Osteocyte (in vitro differentiated cells): ENCODE measurements at regions not wholly inside any gene's neighbourhood (a gene's known extent, or its start where the extent isn't known, plus 50 kb on each side); places are given as distances from the start of the nearest gene placed in this dataset.

Experiments used
- DNase-seq: peaks from one replicate; pipeline ENCODE4 v3.0.0; 2021; ENCODE audit warnings: mixed read lengths; ENCODE audit not compliant: unreplicated experiment; ENCODE audit errors: extremely low spot score
- H3K27ac Mint-ChIP-seq: one replicate; pipeline ENCODE4 v1.8.0; 2021; ENCODE audit warnings: mild to moderate bottlenecking, mixed read lengths; ENCODE audit not compliant: unreplicated experiment
- H3K27me3 Mint-ChIP-seq: one replicate; pipeline ENCODE4 v1.8.0; 2021; ENCODE audit warnings: mixed read lengths; ENCODE audit not compliant: unreplicated experiment
- H3K36me3 Mint-ChIP-seq: one replicate; pipeline ENCODE4 v1.8.0; 2021; ENCODE audit warnings: mixed read lengths; ENCODE audit not compliant: unreplicated experiment
- H3K4me1 Mint-ChIP-seq: one replicate; pipeline ENCODE4 v1.8.0; 2021; ENCODE audit warnings: mixed read lengths; ENCODE audit not compliant: unreplicated experiment
- H3K4me3 Mint-ChIP-seq: one replicate; pipeline ENCODE4 v1.8.0; 2021; ENCODE audit warnings: mild to moderate bottlenecking, moderate library complexity, mixed read lengths; ENCODE audit not compliant: unreplicated experiment
- H3K9me3 Mint-ChIP-seq: one replicate; pipeline ENCODE4 v1.8.0; 2021; ENCODE audit warnings: mixed read lengths; ENCODE audit not compliant: unreplicated experiment
- CTCF ChIP-seq: fragments of 200-600 bp; sonication (generic); IDR thresholded peaks from 2 replicates; pipeline ENCODE4 v1.5.0; 2021; ENCODE audit warnings: antibody characterized with exemption, mild to moderate bottlenecking, moderate library complexity

DNA sequence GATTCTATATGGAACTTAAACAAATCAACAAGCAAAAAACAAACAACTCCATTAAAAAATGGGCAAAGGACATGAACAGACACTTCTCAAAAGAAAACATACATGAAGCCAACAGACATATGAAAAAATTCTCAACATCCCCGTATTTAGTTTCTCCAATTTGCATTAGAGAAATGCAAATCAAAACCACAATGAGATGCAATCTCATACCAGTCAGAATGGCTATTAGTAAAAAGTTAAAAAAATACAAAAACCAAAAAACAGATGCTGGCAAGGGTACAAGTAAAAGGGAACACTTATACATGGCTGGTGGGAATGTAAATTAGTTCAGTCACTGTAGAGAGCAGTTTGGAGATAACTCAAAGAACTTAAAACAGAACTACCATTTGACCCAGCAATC is 342.1 kb upstream of the NUDT12 start:
- Mint-ChIP-seq H3K36me3 (no peaks in the 10 kb centered on the region), H3K4me3 (no peak overlapping the region), H3K27me3 (no peaks in the 10 kb centered on the region), H3K4me1 (peaks cover 3% of the 10 kb centered on the region), H3K9me3 (peaks cover 10% of the 10 kb centered on the region), H3K27ac (no peak overlapping the region)
- no peak for DNase-seq
- no peak for TF ChIP-seq CTCF

DNA sequence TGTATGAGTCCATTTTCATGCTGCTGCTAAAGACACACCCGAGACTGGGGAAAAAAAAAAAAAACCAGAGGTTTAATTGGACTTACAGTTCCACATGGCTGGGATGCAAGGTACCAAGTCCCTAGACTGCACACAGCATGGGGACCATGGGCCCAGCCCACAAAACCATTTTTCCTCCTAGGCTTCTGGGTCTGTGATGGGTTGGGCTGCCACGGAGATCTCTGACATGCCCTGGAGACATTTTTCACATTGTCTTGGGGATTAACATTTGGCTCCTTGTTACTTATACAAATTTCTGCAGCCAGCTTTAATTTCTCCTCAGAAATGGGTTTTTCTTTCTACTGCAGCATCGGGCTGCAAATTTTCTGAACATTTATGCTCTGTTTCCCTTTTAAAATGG is 340.3 kb upstream of the NUDT12 start:
- H3K4me1 Mint-ChIP-seq: no peaks in the 10 kb centered on the region
- no peak overlapping the region for H3K27ac Mint-ChIP-seq
- TF ChIP-seq CTCF: no peak
- DNase-seq: no peak
- no peaks in the 10 kb centered on the region for H3K27me3 Mint-ChIP-seq
- peaks cover 10% of the 10 kb centered on the region for H3K9me3 Mint-ChIP-seq
- H3K36me3 Mint-ChIP-seq: no peaks in the 10 kb centered on the region
- H3K4me3 Mint-ChIP-seq: no peak overlapping the region

DNA sequence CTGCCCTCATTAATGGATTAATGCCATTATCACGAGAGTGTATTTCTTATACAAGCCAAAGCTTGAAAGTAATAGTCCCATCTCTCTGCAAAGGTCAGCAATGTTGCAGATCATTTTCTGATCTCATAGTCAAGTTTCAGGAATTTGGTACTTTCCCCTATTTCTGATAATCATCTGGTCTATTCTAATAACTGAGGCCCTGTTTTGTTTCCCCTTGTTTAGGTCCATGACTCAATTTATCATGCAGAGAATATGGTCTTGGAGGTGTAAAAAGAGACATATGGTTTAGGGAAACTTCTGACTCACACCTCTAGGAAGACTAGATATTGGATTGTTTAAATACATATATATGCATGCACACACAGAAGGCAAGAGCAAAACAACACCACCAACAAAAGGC is 339.3 kb upstream of the NUDT12 start:
- no peak for DNase-seq
- Mint-ChIP-seq H3K36me3 (no peaks in the 10 kb centered on the region), H3K27ac (no peak overlapping the region), H3K9me3 (peaks cover 10% of the 10 kb centered on the region), H3K27me3 (no peaks in the 10 kb centered on the region), H3K4me3 (no peak overlapping the region), H3K4me1 (no peaks in the 10 kb centered on the region)
- no peak for TF ChIP-seq CTCF

DNA sequence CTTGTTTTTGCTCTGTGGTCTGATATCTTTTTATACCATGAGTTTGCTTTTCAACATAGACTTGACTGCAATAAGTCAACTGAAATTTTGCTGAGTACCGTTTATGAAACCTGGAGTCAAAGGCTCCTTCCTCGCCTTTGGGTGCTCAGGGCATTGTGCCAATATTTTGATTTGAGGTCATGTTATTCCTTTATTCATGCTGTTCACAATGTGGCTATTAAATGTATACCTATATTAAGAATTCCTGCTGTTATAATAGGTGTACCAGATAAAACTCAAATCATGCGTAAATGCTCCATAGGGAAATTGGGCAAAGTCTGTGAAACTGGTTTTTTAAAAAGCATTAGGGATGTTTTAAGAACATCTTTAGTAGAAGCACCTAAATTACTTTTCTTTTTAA is 334.0 kb upstream of the NUDT12 start:
- no peak for TF ChIP-seq CTCF
- H3K27me3 Mint-ChIP-seq: no peaks in the 10 kb centered on the region
- no peaks in the 10 kb centered on the region for H3K4me1 Mint-ChIP-seq
- no peaks in the 10 kb centered on the region for H3K36me3 Mint-ChIP-seq
- no peak overlapping the region for H3K4me3 Mint-ChIP-seq
- no peak for DNase-seq
- no peaks in the 10 kb centered on the region for H3K9me3 Mint-ChIP-seq
- H3K27ac Mint-ChIP-seq: no peak overlapping the region

- no peaks in the 10 kb centered on the region for H3K27me3 Mint-ChIP-seq
- TF ChIP-seq CTCF: no peak
- no peak overlapping the region for H3K4me3 Mint-ChIP-seq
- H3K36me3 Mint-ChIP-seq: no peaks in the 10 kb centered on the region
- no peak for DNase-seq
- H3K27ac Mint-ChIP-seq: no peak overlapping the region
- no peaks in the 10 kb centered on the region for H3K4me1 Mint-ChIP-seq
- no peaks in the 10 kb centered on the region for H3K9me3 Mint-ChIP-seq
Measured at GRCh38 chr5:103895738-103896137, 333.1 kb upstream of the NUDT12 start.
